WTC11 (cell line): ENCODE measurements at regions not wholly inside any gene's neighbourhood (a gene's known extent, or its start where the extent isn't known, plus 50 kb on each side); places are given as distances from the start of the nearest gene placed in this dataset.

ENCODE experiments used
- ESRRA ChIP-seq: sonication (generic); formaldehyde crosslinking; IDR thresholded peaks from 2 replicates; pipeline ENCODE4 v1.8.1; 2022; ENCODE audit warnings: mild to moderate bottlenecking, missing genetic modification reagents, borderline replicate concordance
- FOXJ3 ChIP-seq: sonication (generic); formaldehyde crosslinking; IDR thresholded peaks from 2 replicates; pipeline ENCODE4 v1.9.0; 2021; ENCODE audit warnings: missing genetic modification reagents, mild to moderate bottlenecking, borderline replicate concordance
- OVOL2 ChIP-seq: fragments of 250-450 bp; sonication (Bioruptor Pico); IDR thresholded peaks from 2 replicates; pipeline ENCODE4 v1.9.0; 2021; ENCODE audit warnings: mild to moderate bottlenecking, borderline replicate concordance
- PRRX2 ChIP-seq: fragments of 250-450 bp; sonication (Bioruptor Pico); IDR thresholded peaks from 2 replicates; pipeline ENCODE4 v1.8.0; 2021; ENCODE audit warnings: mild to moderate bottlenecking
- TF ChIP-seq, protein P1 (sequence below): fragments of 200-600 bp; IDR thresholded peaks from 2 replicates; pipeline ENCODE4 v1.8.0; 2022; ENCODE audit warnings: antibody characterized with exemption
- TF ChIP-seq, protein P2 (sequence below): sonication (generic); formaldehyde crosslinking; IDR thresholded peaks from 2 replicates; pipeline ENCODE4 v1.8.0; 2022; ENCODE audit warnings: mild to moderate bottlenecking, missing genetic modification reagents
- TF ChIP-seq, protein P3 (sequence below): sonication (generic); formaldehyde crosslinking; IDR thresholded peaks from 2 replicates; pipeline ENCODE4 v1.8.0; 2022; ENCODE audit warnings: mild to moderate bottlenecking, missing genetic modification reagents
- TF ChIP-seq, protein P4 (sequence below): sonication (generic); formaldehyde crosslinking; IDR thresholded peaks from 2 replicates; pipeline ENCODE4 v1.8.0; 2022; ENCODE audit warnings: missing genetic modification reagents
- TF ChIP-seq, protein P5 (sequence below): fragments of 250-450 bp; sonication (Bioruptor Pico); IDR thresholded peaks from 2 replicates; pipeline ENCODE4 v1.9.0; 2021; ENCODE audit warnings: mild to moderate bottlenecking
- TF ChIP-seq, protein P6 (sequence below): sonication (generic); formaldehyde crosslinking; IDR thresholded peaks from 2 replicates; pipeline ENCODE4 v1.8.1; 2023; ENCODE audit warnings: mild to moderate bottlenecking, missing genetic modification reagents, moderate library complexity

DNA sequence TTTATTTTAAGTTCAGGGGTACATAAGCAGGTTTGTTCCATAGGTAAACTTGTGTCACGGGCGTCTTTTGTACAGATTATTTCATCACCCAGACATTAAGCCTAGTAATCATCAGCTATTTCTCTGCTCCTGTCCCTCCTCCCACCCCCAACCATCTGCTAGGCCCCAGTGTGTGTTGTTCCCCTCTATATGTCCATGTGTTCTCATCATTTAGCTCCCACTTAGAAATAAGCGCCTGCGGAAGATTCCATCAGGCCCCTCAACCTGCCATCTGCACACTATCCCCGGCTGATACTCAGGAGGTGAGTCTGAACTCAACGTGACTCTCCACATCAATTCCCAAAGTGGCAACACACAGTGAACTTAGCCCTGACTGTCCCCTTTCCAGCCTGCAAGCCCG, 228.0 kb upstream of the SYNDIG1 start:
- TF ChIP-seq, protein P1, sequence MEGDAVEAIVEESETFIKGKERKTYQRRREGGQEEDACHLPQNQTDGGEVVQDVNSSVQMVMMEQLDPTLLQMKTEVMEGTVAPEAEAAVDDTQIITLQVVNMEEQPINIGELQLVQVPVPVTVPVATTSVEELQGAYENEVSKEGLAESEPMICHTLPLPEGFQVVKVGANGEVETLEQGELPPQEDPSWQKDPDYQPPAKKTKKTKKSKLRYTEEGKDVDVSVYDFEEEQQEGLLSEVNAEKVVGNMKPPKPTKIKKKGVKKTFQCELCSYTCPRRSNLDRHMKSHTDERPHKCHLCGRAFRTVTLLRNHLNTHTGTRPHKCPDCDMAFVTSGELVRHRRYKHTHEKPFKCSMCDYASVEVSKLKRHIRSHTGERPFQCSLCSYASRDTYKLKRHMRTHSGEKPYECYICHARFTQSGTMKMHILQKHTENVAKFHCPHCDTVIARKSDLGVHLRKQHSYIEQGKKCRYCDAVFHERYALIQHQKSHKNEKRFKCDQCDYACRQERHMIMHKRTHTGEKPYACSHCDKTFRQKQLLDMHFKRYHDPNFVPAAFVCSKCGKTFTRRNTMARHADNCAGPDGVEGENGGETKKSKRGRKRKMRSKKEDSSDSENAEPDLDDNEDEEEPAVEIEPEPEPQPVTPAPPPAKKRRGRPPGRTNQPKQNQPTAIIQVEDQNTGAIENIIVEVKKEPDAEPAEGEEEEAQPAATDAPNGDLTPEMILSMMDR: no peak
- no peak for TF ChIP-seq ESRRA (CRISPR knock-in tag)
- TF ChIP-seq, protein P2, sequence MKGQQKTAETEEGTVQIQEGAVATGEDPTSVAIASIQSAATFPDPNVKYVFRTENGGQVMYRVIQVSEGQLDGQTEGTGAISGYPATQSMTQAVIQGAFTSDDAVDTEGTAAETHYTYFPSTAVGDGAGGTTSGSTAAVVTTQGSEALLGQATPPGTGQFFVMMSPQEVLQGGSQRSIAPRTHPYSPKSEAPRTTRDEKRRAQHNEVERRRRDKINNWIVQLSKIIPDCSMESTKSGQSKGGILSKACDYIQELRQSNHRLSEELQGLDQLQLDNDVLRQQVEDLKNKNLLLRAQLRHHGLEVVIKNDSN (CRISPR knock-in tag): no peak
- no peak for TF ChIP-seq PRRX2 (CRISPR knock-in tag)
- TF ChIP-seq OVOL2: no peak
- TF ChIP-seq, protein P3, sequence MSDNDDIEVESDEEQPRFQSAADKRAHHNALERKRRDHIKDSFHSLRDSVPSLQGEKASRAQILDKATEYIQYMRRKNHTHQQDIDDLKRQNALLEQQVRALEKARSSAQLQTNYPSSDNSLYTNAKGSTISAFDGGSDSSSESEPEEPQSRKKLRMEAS: no peak
- TF ChIP-seq, protein P4, sequence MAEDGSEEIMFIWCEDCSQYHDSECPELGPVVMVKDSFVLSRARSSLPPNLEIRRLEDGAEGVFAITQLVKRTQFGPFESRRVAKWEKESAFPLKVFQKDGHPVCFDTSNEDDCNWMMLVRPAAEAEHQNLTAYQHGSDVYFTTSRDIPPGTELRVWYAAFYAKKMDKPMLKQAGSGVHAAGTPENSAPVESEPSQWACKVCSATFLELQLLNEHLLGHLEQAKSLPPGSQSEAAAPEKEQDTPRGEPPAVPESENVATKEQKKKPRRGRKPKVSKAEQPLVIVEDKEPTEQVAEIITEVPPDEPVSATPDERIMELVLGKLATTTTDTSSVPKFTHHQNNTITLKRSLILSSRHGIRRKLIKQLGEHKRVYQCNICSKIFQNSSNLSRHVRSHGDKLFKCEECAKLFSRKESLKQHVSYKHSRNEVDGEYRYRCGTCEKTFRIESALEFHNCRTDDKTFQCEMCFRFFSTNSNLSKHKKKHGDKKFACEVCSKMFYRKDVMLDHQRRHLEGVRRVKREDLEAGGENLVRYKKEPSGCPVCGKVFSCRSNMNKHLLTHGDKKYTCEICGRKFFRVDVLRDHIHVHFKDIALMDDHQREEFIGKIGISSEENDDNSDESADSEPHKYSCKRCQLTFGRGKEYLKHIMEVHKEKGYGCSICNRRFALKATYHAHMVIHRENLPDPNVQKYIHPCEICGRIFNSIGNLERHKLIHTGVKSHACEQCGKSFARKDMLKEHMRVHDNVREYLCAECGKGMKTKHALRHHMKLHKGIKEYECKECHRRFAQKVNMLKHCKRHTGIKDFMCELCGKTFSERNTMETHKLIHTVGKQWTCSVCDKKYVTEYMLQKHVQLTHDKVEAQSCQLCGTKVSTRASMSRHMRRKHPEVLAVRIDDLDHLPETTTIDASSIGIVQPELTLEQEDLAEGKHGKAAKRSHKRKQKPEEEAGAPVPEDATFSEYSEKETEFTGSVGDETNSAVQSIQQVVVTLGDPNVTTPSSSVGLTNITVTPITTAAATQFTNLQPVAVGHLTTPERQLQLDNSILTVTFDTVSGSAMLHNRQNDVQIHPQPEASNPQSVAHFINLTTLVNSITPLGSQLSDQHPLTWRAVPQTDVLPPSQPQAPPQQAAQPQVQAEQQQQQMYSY (CRISPR knock-in tag): no peak
- TF ChIP-seq, protein P5, sequence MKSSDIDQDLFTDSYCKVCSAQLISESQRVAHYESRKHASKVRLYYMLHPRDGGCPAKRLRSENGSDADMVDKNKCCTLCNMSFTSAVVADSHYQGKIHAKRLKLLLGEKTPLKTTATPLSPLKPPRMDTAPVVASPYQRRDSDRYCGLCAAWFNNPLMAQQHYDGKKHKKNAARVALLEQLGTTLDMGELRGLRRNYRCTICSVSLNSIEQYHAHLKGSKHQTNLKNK (CRISPR knock-in tag): no peak
- TF ChIP-seq, protein P6, sequence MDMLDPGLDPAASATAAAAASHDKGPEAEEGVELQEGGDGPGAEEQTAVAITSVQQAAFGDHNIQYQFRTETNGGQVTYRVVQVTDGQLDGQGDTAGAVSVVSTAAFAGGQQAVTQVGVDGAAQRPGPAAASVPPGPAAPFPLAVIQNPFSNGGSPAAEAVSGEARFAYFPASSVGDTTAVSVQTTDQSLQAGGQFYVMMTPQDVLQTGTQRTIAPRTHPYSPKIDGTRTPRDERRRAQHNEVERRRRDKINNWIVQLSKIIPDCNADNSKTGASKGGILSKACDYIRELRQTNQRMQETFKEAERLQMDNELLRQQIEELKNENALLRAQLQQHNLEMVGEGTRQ (CRISPR knock-in tag): no peak
- no peak for TF ChIP-seq FOXJ3 (CRISPR knock-in tag)
